ENCODE measurements at regions not wholly inside any gene's neighbourhood (a gene's known extent, or its start where the extent isn't known, plus 50 kb on each side); places are given as distances from the start of the nearest gene placed in this dataset.

DNA sequence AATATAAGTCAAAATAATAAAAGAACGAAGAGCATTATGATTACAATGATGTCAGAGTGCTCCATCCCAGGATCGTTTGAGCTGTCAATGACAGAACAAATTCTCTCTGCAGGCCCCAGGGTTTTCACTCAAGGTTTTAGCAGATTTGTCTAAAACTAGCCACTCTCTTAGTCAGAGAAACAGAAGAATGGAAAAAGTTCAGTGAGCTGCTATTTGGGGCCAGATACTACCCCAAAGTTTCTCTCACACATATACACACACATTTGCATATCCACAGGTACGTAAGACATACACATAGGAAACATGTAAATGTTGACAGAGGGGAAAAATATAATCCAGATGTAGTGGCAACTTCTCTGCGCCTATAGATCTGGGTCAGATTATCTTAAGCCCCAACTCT, 76.3 kb upstream of the SEMA6A start:
- H2BK12ac ChIP-seq (ENCODE audit: insufficient read length, low read depth, low read length) = no peak overlapping the region
- no peaks in the 10 kb centered on the region for H3K9me3 ChIP-seq (ENCODE audit: control insufficient read depth, low read depth, low read length)
- peaks cover 55 to 57% of the 10 kb centered on the region in 2 experiments for H3K4me1 Mint-ChIP-seq
- DNase-seq = no peak
- H3K18ac ChIP-seq (ENCODE audit: insufficient read length, low read depth, low read length) = no peak overlapping the region
- no peaks in the 10 kb centered on the region for H3K79me2 ChIP-seq (ENCODE audit: insufficient read depth, low read length)
- no peak overlapping the region for H2BK15ac ChIP-seq (ENCODE audit: low read depth, low read length)
- H4K8ac ChIP-seq (replicated peaks; ENCODE audit: insufficient read length, low read depth, low read length) = no peak overlapping the region
- H3K56ac ChIP-seq (ENCODE audit: insufficient read length, low read depth, low read length) = no peak overlapping the region
- peaks cover 17% of the 10 kb centered on the region for H3K4me1 ChIP-seq (ENCODE audit: insufficient read depth, low read length)
- H3K4me2 ChIP-seq (ENCODE audit: insufficient read depth, insufficient read length, low read length) = no peak overlapping the region
- TF ChIP-seq, protein P1, sequence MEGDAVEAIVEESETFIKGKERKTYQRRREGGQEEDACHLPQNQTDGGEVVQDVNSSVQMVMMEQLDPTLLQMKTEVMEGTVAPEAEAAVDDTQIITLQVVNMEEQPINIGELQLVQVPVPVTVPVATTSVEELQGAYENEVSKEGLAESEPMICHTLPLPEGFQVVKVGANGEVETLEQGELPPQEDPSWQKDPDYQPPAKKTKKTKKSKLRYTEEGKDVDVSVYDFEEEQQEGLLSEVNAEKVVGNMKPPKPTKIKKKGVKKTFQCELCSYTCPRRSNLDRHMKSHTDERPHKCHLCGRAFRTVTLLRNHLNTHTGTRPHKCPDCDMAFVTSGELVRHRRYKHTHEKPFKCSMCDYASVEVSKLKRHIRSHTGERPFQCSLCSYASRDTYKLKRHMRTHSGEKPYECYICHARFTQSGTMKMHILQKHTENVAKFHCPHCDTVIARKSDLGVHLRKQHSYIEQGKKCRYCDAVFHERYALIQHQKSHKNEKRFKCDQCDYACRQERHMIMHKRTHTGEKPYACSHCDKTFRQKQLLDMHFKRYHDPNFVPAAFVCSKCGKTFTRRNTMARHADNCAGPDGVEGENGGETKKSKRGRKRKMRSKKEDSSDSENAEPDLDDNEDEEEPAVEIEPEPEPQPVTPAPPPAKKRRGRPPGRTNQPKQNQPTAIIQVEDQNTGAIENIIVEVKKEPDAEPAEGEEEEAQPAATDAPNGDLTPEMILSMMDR (conservative IDR thresholded peaks at IDR 0.05) = no peak
- no peaks in the 10 kb centered on the region for H3K23me2 ChIP-seq (ENCODE audit: insufficient read length, low read depth, low read length, poor library complexity, severe bottlenecking)
- H3K23ac ChIP-seq (ENCODE audit: insufficient read length, low read depth, low read length) = no peak overlapping the region
- H2AK5ac ChIP-seq (ENCODE audit: insufficient read length, low read length) = no peak overlapping the region
- H3T11ph ChIP-seq (ENCODE audit: low read length) = no peak overlapping the region
- WGBS (ENCODE audit: extremely low coverage, insufficient read length, low lambda C conversion rate) = no CpG with 5 or more reads among the region's 4 CpGs
- H4K5ac ChIP-seq (ENCODE audit: insufficient read length, low read depth, low read length) = no peak overlapping the region
- H2BK5ac ChIP-seq (ENCODE audit: insufficient read length, low read length) = no peak overlapping the region
- H3K79me1 ChIP-seq (ENCODE audit: insufficient read depth, low read depth, low read length, poor library complexity, severe bottlenecking) = no peaks in the 10 kb centered on the region
- no peaks in the 10 kb centered on the region for H3K36me3 Mint-ChIP-seq (ENCODE audit: insufficient read depth in 1 of 3, low read depth in 3 of 3)
- no peak overlapping the region for H3K14ac ChIP-seq (ENCODE audit: insufficient read depth, low read length)
- no peaks in the 10 kb centered on the region for H3K27me3 Mint-ChIP-seq (ENCODE audit: low read depth)
- 0 out of 7 replicates have a peak overlapping the region, but pooled peaks of 1 of the 3 experiments have one; percentile 43 for H3K27ac Mint-ChIP-seq
- H4K20me1 ChIP-seq (ENCODE audit: control insufficient read depth, insufficient read depth, insufficient read length) = no peaks in the 10 kb centered on the region
- no peak overlapping the region for H3K4ac ChIP-seq (ENCODE audit: low read depth, low read length)
- H4K91ac ChIP-seq (ENCODE audit: insufficient read length, low read depth, low read length) = no peak overlapping the region
- no peaks in the 10 kb centered on the region for H3K9me3 Mint-ChIP-seq
- H3K4me3 Mint-ChIP-seq = no peak overlapping the region
- no peak overlapping the region for H2BK120ac ChIP-seq (ENCODE audit: low read depth, low read length, poor library complexity, severe bottlenecking)
- no peak overlapping the region for H2AFZ ChIP-seq (ENCODE audit: low read length)
- no peak overlapping the region for H3K9ac ChIP-seq (ENCODE audit: extremely low read depth, insufficient read length, low read length)
- no peak overlapping the region for H3K27ac ChIP-seq (ENCODE audit: insufficient read length, low read depth, low read length)
- H2BK20ac ChIP-seq (ENCODE audit: low read depth, low read length, poor library complexity, severe bottlenecking) = no peak overlapping the region
- H3K27me3 ChIP-seq (ENCODE audit: insufficient read depth, low read length) = no peaks in the 10 kb centered on the region
